ENCODE measurements at regions not wholly inside any gene's neighbourhood (a gene's known extent, or its start where the extent isn't known, plus 50 kb on each side); places are given as distances from the start of the nearest gene placed in this dataset.

- no peak overlapping the region for H3K27ac ChIP-seq (ENCODE audit: low read length)
- no peaks in the 10 kb centered on the region for H3K79me2 ChIP-seq (ENCODE audit: insufficient read depth, low read length)
- no peak for TF ChIP-seq EZH2 (IDR thresholded peaks at IDR 0.05; ENCODE audit: borderline replicate concordance, low read depth, low read length, severe bottlenecking)
- no peak for TF ChIP-seq CTCF (IDR thresholded peaks at IDR 0.05; ENCODE audit: borderline replicate concordance, extremely low read depth, low read length, poor library complexity, severe bottlenecking)
- H4K20me1 ChIP-seq (ENCODE audit: insufficient read depth, low read length), result no peaks in the 10 kb centered on the region
- H2AFZ ChIP-seq (ENCODE audit: low read depth, low read length), result no peak overlapping the region
- H3K9me3 ChIP-seq (ENCODE audit: insufficient read depth, low read length, severe bottlenecking), result no peaks in the 10 kb centered on the region
- H3K4me2 ChIP-seq (ENCODE audit: insufficient read depth, low read length), result no peak overlapping the region
- no peaks in the 10 kb centered on the region for H3K36me3 ChIP-seq (ENCODE audit: insufficient read depth, low read length)
- ATAC-seq (ENCODE audit: insufficient read depth, low read depth) (no peak), DNase-seq (no peak)
- H3K9ac ChIP-seq (ENCODE audit: low read depth, low read length), result no peak overlapping the region
- no peaks in the 10 kb centered on the region for H3K27me3 ChIP-seq (ENCODE audit: insufficient read depth, low read length, poor library complexity)
- no peak overlapping the region for H3K4me3 ChIP-seq (ENCODE audit: low read depth in 1 of 2, low read length in 2 of 2)
- no peaks in the 10 kb centered on the region for H3K4me1 ChIP-seq (ENCODE audit: insufficient read depth, low read length)
These were observed 2015.7 kb upstream of the LRRTM1 start for GRCh38 chr2:82320296-82320695.

GRCh38 chr2:82317012-82317411, 2012.5 kb upstream of the LRRTM1 start:
- H3K4me2 ChIP-seq (ENCODE audit: insufficient read depth, low read length), result no peak overlapping the region
- H3K4me1 ChIP-seq (ENCODE audit: insufficient read depth, low read length), result no peaks in the 10 kb centered on the region
- H4K20me1 ChIP-seq (ENCODE audit: insufficient read depth, low read length), result no peaks in the 10 kb centered on the region
- no peaks in the 10 kb centered on the region for H3K9me3 ChIP-seq (ENCODE audit: insufficient read depth, low read length, severe bottlenecking)
- H3K36me3 ChIP-seq (ENCODE audit: insufficient read depth, low read length), result no peaks in the 10 kb centered on the region
- no peak overlapping the region for H3K9ac ChIP-seq (ENCODE audit: low read depth, low read length)
- H3K27me3 ChIP-seq (ENCODE audit: insufficient read depth, low read length, poor library complexity), result no peaks in the 10 kb centered on the region
- H3K4me3 ChIP-seq (ENCODE audit: low read depth in 1 of 2, low read length in 2 of 2), result no peak overlapping the region
- H2AFZ ChIP-seq (ENCODE audit: low read depth, low read length), result no peak overlapping the region
- no peaks in the 10 kb centered on the region for H3K79me2 ChIP-seq (ENCODE audit: insufficient read depth, low read length)
- H3K27ac ChIP-seq (ENCODE audit: low read length), result no peak overlapping the region
- DNase-seq (no peak), ATAC-seq (ENCODE audit: insufficient read depth, low read depth) (no peak)
- TF ChIP-seq CTCF (IDR thresholded peaks at IDR 0.05; ENCODE audit: borderline replicate concordance, extremely low read depth, low read length, poor library complexity, severe bottlenecking), result no peak
- TF ChIP-seq EZH2 (IDR thresholded peaks at IDR 0.05; ENCODE audit: borderline replicate concordance, low read depth, low read length, severe bottlenecking), result no peak

GRCh38 chr2:82316586-82316985, 2012.0 kb upstream of the LRRTM1 start:
- no peak overlapping the region for H3K9ac ChIP-seq (ENCODE audit: low read depth, low read length)
- H4K20me1 ChIP-seq (ENCODE audit: insufficient read depth, low read length), result no peaks in the 10 kb centered on the region
- TF ChIP-seq CTCF (IDR thresholded peaks at IDR 0.05; ENCODE audit: borderline replicate concordance, extremely low read depth, low read length, poor library complexity, severe bottlenecking) (no peak), EZH2 (IDR thresholded peaks at IDR 0.05; ENCODE audit: borderline replicate concordance, low read depth, low read length, severe bottlenecking) (no peak)
- H3K79me2 ChIP-seq (ENCODE audit: insufficient read depth, low read length), result no peaks in the 10 kb centered on the region
- H3K36me3 ChIP-seq (ENCODE audit: insufficient read depth, low read length), result no peaks in the 10 kb centered on the region
- no peaks in the 10 kb centered on the region for H3K27me3 ChIP-seq (ENCODE audit: insufficient read depth, low read length, poor library complexity)
- no peak for DNase-seq
- no peak overlapping the region for H3K4me3 ChIP-seq (ENCODE audit: low read depth in 1 of 2, low read length in 2 of 2)
- no peak overlapping the region for H2AFZ ChIP-seq (ENCODE audit: low read depth, low read length)
- no peaks in the 10 kb centered on the region for H3K9me3 ChIP-seq (ENCODE audit: insufficient read depth, low read length, severe bottlenecking)
- H3K27ac ChIP-seq (ENCODE audit: low read length), result no peak overlapping the region
- H3K4me1 ChIP-seq (ENCODE audit: insufficient read depth, low read length), result no peaks in the 10 kb centered on the region
- H3K4me2 ChIP-seq (ENCODE audit: insufficient read depth, low read length), result no peak overlapping the region
- no peak for ATAC-seq (ENCODE audit: insufficient read depth, low read depth)
